PC-3 (cell line): ENCODE measurements at regions not wholly inside any gene's neighbourhood (a gene's known extent, or its start where the extent isn't known, plus 50 kb on each side); places are given as distances from the start of the nearest gene placed in this dataset.

Experiments used
- ATAC-seq: fragments of 200-7000 bp; cut with Tn5 transposase; 2 replicates; pipeline ENCODE4 v1.9.1; 2020; ENCODE audit warnings: mild to moderate bottlenecking, moderate library complexity
- BruUV-seq: library from RNA; stranded (reverse); fragments of 400-500 nt; replicated peaks from 2 replicates; lab custom pipeline; 2021; lab: Mats Ljungman, UMichigan
- CTCF ChIA-PET: fragments of 300-600 bp; sonication (Branson Sonifier 250); formaldehyde crosslinking; loops from one replicate; lab custom pipeline; 2022; ENCODE audit warnings: antibody characterized with exemption; lab: Charles Lee
- POLR2A ChIA-PET: fragments of 300-600 bp; sonication (Branson Sonifier 250); formaldehyde crosslinking; loops from one replicate; lab custom pipeline; 2022; ENCODE audit warnings: antibody characterized with exemption; ENCODE audit not compliant: unreplicated experiment; lab: Charles Lee
- DNase-seq: peaks from one replicate; pipeline ENCODE4 v3.0.0-alpha.2; 2015
- H2AFZ ChIP-seq: fragments of 300-600 bp; sonication (generic); 2 replicates; pipeline ENCODE4 v1.6.0; 2016; ENCODE audit warnings: antibody characterized with exemption, low read length
- H3F3A ChIP-seq: fragments of 300-600 bp; sonication (generic); one replicate; pipeline ENCODE4 v1.6.0; 2017; ENCODE audit warnings: antibody characterized with exemption, low read length, control low read depth, mild to moderate bottlenecking; ENCODE audit not compliant: unreplicated experiment
- H3K27ac ChIP-seq: fragments of 300-600 bp; sonication (generic); 2 replicates; pipeline ENCODE4 v1.5.1; 2016; ENCODE audit warnings: mild to moderate bottlenecking, low read length
- H3K27me3 ChIP-seq: fragments of 300-600 bp; sonication (generic); 2 replicates; pipeline ENCODE4 v1.6.1; 2016; ENCODE audit warnings: low read length, mixed read lengths
- H3K36me3 ChIP-seq: fragments of 300-600 bp; sonication (generic); 2 replicates; pipeline ENCODE4 v1.6.1; 2016; ENCODE audit warnings: low read depth, mixed run types, low read length, mixed read lengths
- H3K4me1 ChIP-seq: fragments of 300-600 bp; sonication (generic); 2 replicates; pipeline ENCODE4 v1.5.1; 2016; ENCODE audit warnings: low read length; ENCODE audit not compliant: insufficient read depth
- H3K4me2 ChIP-seq: fragments of 300-600 bp; sonication (generic); 2 replicates; pipeline ENCODE4 v1.6.0; 2016; ENCODE audit warnings: low read length
- H3K4me3 ChIP-seq: fragments of 300-600 bp; sonication (generic); 2 replicates; pipeline ENCODE4 v1.5.1; 2016; ENCODE audit warnings: mild to moderate bottlenecking, low read length, mixed read lengths
- H3K79me2 ChIP-seq: fragments of 300-600 bp; sonication (generic); 2 replicates; pipeline ENCODE4 v1.6.1; 2017; ENCODE audit warnings: low read length, mixed read lengths
- H3K9ac ChIP-seq: fragments of 300-600 bp; sonication (generic); 2 replicates; pipeline ENCODE4 v1.6.0; 2016; ENCODE audit warnings: mild to moderate bottlenecking, low read length
- H3K9me2 ChIP-seq: fragments of 300-600 bp; sonication (generic); replicated peaks from 2 replicates; pipeline ENCODE4 v1.6.1; 2016; ENCODE audit warnings: mixed run types, low read length, mixed read lengths
- H3K9me3 ChIP-seq: fragments of 300-600 bp; sonication (generic); 2 replicates; pipeline ENCODE4 v1.6.1; 2016; ENCODE audit warnings: low read length, mixed read lengths
- H4K20me1 ChIP-seq: fragments of 300-600 bp; sonication (generic); 2 replicates; pipeline ENCODE4 v1.6.1; 2016; ENCODE audit warnings: low read length, mixed read lengths
- CTCF ChIP-seq: fragments of 300-600 bp; sonication (generic); conservative IDR thresholded peaks from 2 replicates; pipeline ENCODE4 v1.5.1; 2017; ENCODE audit warnings: antibody characterized with exemption, low read depth, mild to moderate bottlenecking, low read length
- EZH2 ChIP-seq: fragments of 300-600 bp; sonication (generic); IDR thresholded peaks from one replicate; pipeline ENCODE4 v1.6.1; 2017; ENCODE audit warnings: antibody characterized with exemption, mild to moderate bottlenecking, low read length; ENCODE audit not compliant: unreplicated experiment
- EZH2phosphoT487 ChIP-seq: fragments of 300-600 bp; sonication (generic); IDR thresholded peaks from 2 replicates; pipeline ENCODE4 v1.6.1; 2018; ENCODE audit warnings: mild to moderate bottlenecking, antibody characterized with exemption, low read length, borderline replicate concordance
- intact Hi-C: fragments of 100-400 bp; cut with micrococcal nuclease; formaldehyde crosslinking; loops from 2 replicates; pipeline ENCODE4 v1.9.0; 2023

DNA sequence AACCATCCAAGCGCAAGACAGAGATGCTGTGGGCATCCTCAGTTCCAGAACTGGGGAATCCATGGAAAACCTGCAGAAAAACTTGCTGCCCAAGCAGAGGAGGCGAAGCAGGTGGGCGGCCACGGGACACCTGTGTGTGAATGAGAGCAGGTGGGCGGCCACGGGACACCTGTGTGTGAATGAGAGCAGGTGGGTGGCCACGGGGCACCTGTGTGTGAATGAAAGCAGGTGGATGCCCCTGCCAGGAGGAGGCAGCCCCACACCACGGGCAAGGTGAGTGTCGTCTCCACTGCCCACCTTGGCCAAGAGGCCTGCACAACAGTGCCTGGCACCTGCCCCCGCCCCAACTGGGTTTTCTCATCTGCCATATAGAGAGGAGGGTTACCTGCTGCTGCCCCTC is 59.2 kb downstream of the GSC start:
- Histone ChIP-seq H3K4me2 (no peak overlapping the region), H3K9ac (no peak overlapping the region), H3K9me3 (no peaks in the 10 kb centered on the region), H3K27me3 (peaks cover 49% of the 10 kb centered on the region), H3K36me3 (no peaks in the 10 kb centered on the region), H3K79me2 (no peaks in the 10 kb centered on the region), H3K9me2 (no peaks in the 10 kb centered on the region), H4K20me1 (no peaks in the 10 kb centered on the region), H2AFZ (no peak overlapping the region), H3K4me1 (no peaks in the 10 kb centered on the region), H3K27ac (no peak overlapping the region), H3F3A (no peaks in the 10 kb centered on the region), H3K4me3 (no peak overlapping the region)
- DNase-seq (no peak), ATAC-seq (no peak)
- no peak for TF ChIP-seq EZH2phosphoT487
- TF ChIP-seq EZH2: no peak
- TF ChIP-seq CTCF: no peak
- intact Hi-C loops: no loop called here
- CTCF ChIA-PET: no interaction called here
- POLR2A ChIA-PET: no interaction called here
- BruUV-seq: no TSS peak

DNA sequence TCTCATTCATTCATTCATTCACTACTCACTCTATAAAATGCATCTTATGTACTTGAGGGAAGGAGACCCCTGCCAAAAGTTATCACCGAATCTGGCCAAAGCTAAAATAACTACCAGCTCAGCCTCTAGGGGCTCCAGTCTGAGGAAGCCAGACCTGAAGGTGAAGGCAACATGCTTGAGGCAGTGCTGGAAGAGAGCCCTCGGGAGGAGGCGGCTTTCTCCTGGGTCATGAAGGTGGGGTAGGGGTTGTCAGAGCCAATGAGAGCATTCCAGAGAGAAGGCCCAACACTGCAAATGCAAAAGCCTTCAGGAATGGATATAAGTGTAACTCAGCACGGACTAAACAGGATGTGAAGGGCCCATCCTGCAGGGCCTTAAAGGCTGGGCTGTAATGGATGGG is 62.4 kb downstream of the GSC start:
- peaks cover 39% of the 10 kb centered on the region for H3K27me3 ChIP-seq
- no peaks in the 10 kb centered on the region for H3K36me3 ChIP-seq
- H4K20me1 ChIP-seq: no peaks in the 10 kb centered on the region
- ChIA-PET POLR2A (no interaction called here), CTCF (no interaction called here)
- no peaks in the 10 kb centered on the region for H3K79me2 ChIP-seq
- H3K4me2 ChIP-seq: no peak overlapping the region
- no peak for DNase-seq
- intact Hi-C loops: no loop called here
- no peaks in the 10 kb centered on the region for H3K9me3 ChIP-seq
- ATAC-seq: no peak
- H3F3A ChIP-seq: no peaks in the 10 kb centered on the region
- no peak overlapping the region for H3K9ac ChIP-seq
- no TSS peak for BruUV-seq
- no peaks in the 10 kb centered on the region for H3K9me2 ChIP-seq
- no peak overlapping the region for H2AFZ ChIP-seq
- TF ChIP-seq EZH2: no peak
- TF ChIP-seq CTCF: no peak
- TF ChIP-seq EZH2phosphoT487: no peak
- H3K4me1 ChIP-seq: no peaks in the 10 kb centered on the region
- no peak overlapping the region for H3K27ac ChIP-seq
- H3K4me3 ChIP-seq: no peak overlapping the region

DNA sequence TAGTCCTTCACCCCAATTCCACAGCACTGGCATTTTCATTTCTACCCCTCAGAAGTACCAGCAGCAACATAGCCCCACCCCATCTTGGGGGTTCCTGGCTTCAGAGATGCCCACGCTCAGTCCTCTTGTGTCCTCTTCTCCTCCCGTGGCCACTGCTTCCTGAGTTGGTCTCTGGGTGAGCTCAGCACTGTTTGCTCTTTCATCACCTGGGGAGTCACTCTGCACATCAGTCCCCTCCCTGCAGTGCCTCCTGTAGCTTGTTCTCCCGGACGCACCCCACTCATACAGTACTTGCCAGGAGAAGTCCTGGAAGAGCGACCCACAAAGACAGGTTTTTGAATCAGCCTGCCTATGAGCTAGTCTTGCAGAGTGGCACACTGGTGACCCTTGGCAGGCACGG is 63.8 kb downstream of the GSC start:
- Histone ChIP-seq H3F3A (no peaks in the 10 kb centered on the region), H3K4me1 (no peaks in the 10 kb centered on the region), H2AFZ (no peak overlapping the region), H3K36me3 (no peaks in the 10 kb centered on the region), H3K4me3 (no peak overlapping the region), H3K9ac (no peak overlapping the region), H3K4me2 (no peak overlapping the region), H3K9me2 (no peaks in the 10 kb centered on the region), H3K9me3 (no peaks in the 10 kb centered on the region), H3K27ac (no peak overlapping the region), H3K27me3 (peaks cover 25% of the 10 kb centered on the region), H3K79me2 (no peaks in the 10 kb centered on the region), H4K20me1 (no peaks in the 10 kb centered on the region)
- no TSS peak for BruUV-seq
- POLR2A ChIA-PET: no interaction called here
- no peak for ATAC-seq
- no peak for TF ChIP-seq EZH2
- no peak for TF ChIP-seq EZH2phosphoT487
- TF ChIP-seq CTCF: no peak
- no peak for DNase-seq
- CTCF ChIA-PET: interaction anchor here (0.6 kb wide), 1 partner anchor 644 kb away, joined by 3 read pairs; no protein-coding TSS in a partner anchor
- intact Hi-C loops: no loop called here
